HepG2 (cell line): ENCODE measurements at regions not wholly inside any gene's neighbourhood (a gene's known extent, or its start where the extent isn't known, plus 50 kb on each side); places are given as distances from the start of the nearest gene placed in this dataset.

Source experiments
- ATAC-seq: fragments of 200-7000 bp; cut with Tn5 transposase; 3 replicates; pipeline ENCODE4 v1.9.1; 2020; ENCODE audit warnings: mild to moderate bottlenecking, moderate library complexity
- BruUV-seq: library from RNA; stranded (reverse); fragments of 400-500 nt; replicated peaks from 2 replicates; lab custom pipeline; 2021; lab: Mats Ljungman, UMichigan
- CTCF ChIA-PET: fragments of 300-600 bp; formaldehyde crosslinking; extraction: SDS; loops from one replicate; lab custom pipeline; 2021; ENCODE audit warnings: low total read pairs, inconsistent platforms, low intra/inter-chr PET ratio; lab: Yijun Ruan, JAX
- POLR2A ChIA-PET: fragments of 350-600 bp; sonication (Branson Sonifier 250); formaldehyde crosslinking; loops from one replicate; lab custom pipeline; 2020; ENCODE audit warnings: antibody characterized with exemption, inconsistent platforms; lab: Yijun Ruan, JAX
- DNase-seq: peaks from one replicate; pipeline ENCODE4 v3.0.0-alpha.2; 2015; ENCODE audit warnings: low spot score
- FAIRE-seq: peaks from 3 replicates; lab custom pipeline; 2011; peaks lifted over from hg19 to GRCh38; lab: Jason Lieb, UNC
- H2AFZ ChIP-seq: one replicate; pipeline ENCODE4 v1.6.1; 2011; ENCODE audit warnings: low read length, inconsistent platforms
- H3K27ac ChIP-seq: fragments of 300-600 bp; 3 replicates; pipeline ENCODE4 v1.8.0; 2011; ENCODE audit warnings: mixed run types, mild to moderate bottlenecking, mixed read lengths, low read length, inconsistent platforms; ENCODE audit not compliant: insufficient read depth; ENCODE audit errors: extremely low read length
- H3K27me3 ChIP-seq, 2 experiments: fragments of 200-600 bp in 1 of 2; 2 replicates in 1 of 2; 3 replicates in 1 of 2; pipeline versions ENCODE4 v1.6.0 to v1.8.0; 2011; ENCODE audit warnings: low read length in 2 of 2, mild to moderate bottlenecking in 2 of 2, moderate library complexity in 2 of 2, inconsistent platforms in 1 of 2; ENCODE audit not compliant: insufficient read depth in 2 of 2, control insufficient read depth in 1 of 2
- H3K36me3 ChIP-seq, 2 experiments: fragments of 200-600 bp in 1 of 2; replicated peaks in 1 of 2; 2 replicates in 1 of 2; 3 replicates in 1 of 2; pipeline versions ENCODE4 v1.5.1 to v1.8.0; 2011; ENCODE audit warnings: low read length in 2 of 2, inconsistent platforms in 1 of 2; ENCODE audit not compliant: insufficient read depth in 2 of 2, control insufficient read depth in 1 of 2
- H3K4me1 ChIP-seq: 2 replicates; pipeline ENCODE4 v1.5.1; 2012; ENCODE audit warnings: low read length, inconsistent platforms; ENCODE audit not compliant: insufficient read depth
- H3K4me2 ChIP-seq: 2 replicates; pipeline ENCODE4 v1.6.0; 2011; ENCODE audit warnings: low read depth, low read length, inconsistent platforms
- H3K4me3 ChIP-seq, 3 experiments: fragments of 200-600 bp in 1 of 3; sonication (generic), shearing (Covaris generic) in 1 of 3; replicated peaks in 1 of 3; 2 replicates each; pipeline ENCODE4 v1.5.1; 2011 to 2016; ENCODE audit warnings: low read length in 3 of 3, inconsistent platforms in 2 of 3, low read depth in 2 of 3, mild to moderate bottlenecking in 2 of 3, control low read depth in 1 of 3, mixed read lengths in 1 of 3; ENCODE audit not compliant: insufficient read depth in 1 of 3
- H3K79me2 ChIP-seq: one replicate; pipeline ENCODE4 v1.6.1; 2011; ENCODE audit warnings: low read length, inconsistent platforms; ENCODE audit not compliant: insufficient read depth
- H3K9ac ChIP-seq: 2 replicates; pipeline ENCODE4 v1.6.0; 2011; ENCODE audit warnings: mild to moderate bottlenecking, low read depth, low read length, inconsistent platforms; ENCODE audit not compliant: insufficient read depth
- H3K9me3 ChIP-seq: 2 replicates; pipeline ENCODE4 v1.5.1; 2012; ENCODE audit warnings: mild to moderate bottlenecking, low read length
- H4K20me1 ChIP-seq: 2 replicates; pipeline ENCODE4 v1.6.0; 2011; ENCODE audit warnings: inconsistent platforms, mild to moderate bottlenecking, low read length, moderate library complexity; ENCODE audit not compliant: insufficient read depth
- CBX5 ChIP-seq: sonication (generic); formaldehyde crosslinking; IDR thresholded peaks from 2 replicates; pipeline ENCODE4 v1.4.0; 2020; ENCODE audit warnings: missing genetic modification reagents, borderline replicate concordance
- MED13 ChIP-seq: sonication (generic); formaldehyde crosslinking; IDR thresholded peaks from 2 replicates; pipeline ENCODE4 v1.5.0; 2020; ENCODE audit warnings: missing genetic modification reagents
- MED8 ChIP-seq: sonication (generic); formaldehyde crosslinking; IDR thresholded peaks from 2 replicates; pipeline ENCODE4 v1.8.1; 2023; ENCODE audit warnings: mild to moderate bottlenecking, missing genetic modification reagents; ENCODE audit not compliant: insufficient replicate concordance
- ZBTB3 ChIP-seq: sonication (generic); formaldehyde crosslinking; IDR thresholded peaks from 2 replicates; pipeline ENCODE4 v1.4.0; 2020; ENCODE audit warnings: low read depth, mild to moderate bottlenecking, moderate library complexity, missing genetic modification reagents, borderline replicate concordance
- ZNF136 ChIP-seq: sonication (generic); formaldehyde crosslinking; IDR thresholded peaks from 2 replicates; pipeline ENCODE4 v1.8.1; 2022; ENCODE audit warnings: low read depth, mild to moderate bottlenecking, moderate library complexity, missing genetic modification reagents
- WGBS: methylation state at CpG from one replicate; pipeline ENCODE4 v1.1.6; 2017; ENCODE audit warnings: low lambda C conversion rate; 5-methylcytosine and 5-hydroxymethylcytosine counted together
- in situ Hi-C: cut with HindIII; loops from 2 replicates; pipeline ENCODE4 v1.10.0; 2017; ENCODE audit warnings: low pct_unique_long_range_greater_than_20kb; ENCODE audit not compliant: extremely low pct_ligation_motif_present
- intact Hi-C: fragments of 100-400 bp; cut with micrococcal nuclease; formaldehyde crosslinking; loops from one replicate; pipeline ENCODE4 v1.10.0; 2022; ENCODE audit not compliant: unreplicated experiment
- TF ChIP-seq, protein P1 (sequence below): sonication (generic); formaldehyde crosslinking; IDR thresholded peaks from 2 replicates; pipeline ENCODE4 v1.8.0; 2022; ENCODE audit warnings: low read depth, missing genetic modification reagents
- TF ChIP-seq, protein P2 (sequence below): sonication (generic); formaldehyde crosslinking; IDR thresholded peaks from 2 replicates; pipeline ENCODE4 v1.4.0; 2020; ENCODE audit warnings: missing genetic modification reagents, borderline replicate concordance
- TF ChIP-seq, protein P3 (sequence below): IDR thresholded peaks from 2 replicates; pipeline ENCODE4 v1.6.1; 2016; ENCODE audit warnings: low read depth, control low read depth

DNA sequence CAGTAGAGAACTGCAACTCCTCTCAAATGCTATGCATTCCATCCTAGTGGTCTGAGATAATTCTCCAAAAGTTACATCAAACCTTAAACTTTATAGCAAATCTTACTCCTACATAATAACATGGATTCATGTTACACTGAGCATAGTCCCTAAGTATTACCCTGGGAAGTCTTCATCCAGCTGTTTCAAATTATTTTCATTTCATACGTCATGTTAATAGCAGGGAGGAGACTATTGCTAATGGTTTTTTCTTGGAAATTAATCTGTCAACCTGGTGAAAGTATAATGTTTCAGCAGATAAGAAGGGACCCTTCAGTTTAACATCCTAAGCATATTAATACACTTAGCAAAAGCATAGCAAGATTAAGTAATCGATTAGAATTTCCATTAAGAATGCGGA is 318.1 kb downstream of the USP25 start:
- 52% methylated on average over 3 of the region's 3 CpGs for WGBS
- no peak for FAIRE-seq

More for the DNA sequence above, 318.1 kb downstream of the USP25 start:
- H3K4me3 ChIP-seq, result no peak overlapping the region
- H4K20me1 ChIP-seq, result no peaks in the 10 kb centered on the region
- no peaks in the 10 kb centered on the region for H3K4me1 ChIP-seq
- no peak for DNase-seq
- no peak overlapping the region for H3K9ac ChIP-seq
- TF ChIP-seq ZNF136 (CRISPR knock-in tag) (no peak), MED8 (no peak), ZBTB3 (CRISPR knock-in tag) (no peak), CBX5 (no peak), MED13 (CRISPR knock-in tag) (no peak)
- TF ChIP-seq, protein P1, sequence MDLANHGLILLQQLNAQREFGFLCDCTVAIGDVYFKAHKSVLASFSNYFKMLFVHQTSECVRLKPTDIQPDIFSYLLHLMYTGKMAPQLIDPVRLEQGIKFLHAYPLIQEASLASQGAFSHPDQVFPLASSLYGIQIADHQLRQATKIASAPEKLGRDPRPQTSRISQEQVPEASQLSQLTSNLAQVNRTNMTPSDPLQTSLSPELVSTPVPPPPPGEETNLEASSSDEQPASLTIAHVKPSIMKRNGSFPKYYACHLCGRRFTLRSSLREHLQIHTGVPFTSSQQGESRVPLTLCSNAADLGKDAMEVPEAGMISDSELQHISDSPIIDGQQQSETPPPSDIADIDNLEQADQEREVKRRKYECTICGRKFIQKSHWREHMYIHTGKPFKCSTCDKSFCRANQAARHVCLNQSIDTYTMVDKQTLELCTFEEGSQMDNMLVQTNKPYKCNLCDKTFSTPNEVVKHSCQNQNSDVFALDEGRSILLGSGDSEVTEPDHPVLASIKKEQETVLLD (CRISPR knock-in tag), result no peak
- TF ChIP-seq, protein P2, sequence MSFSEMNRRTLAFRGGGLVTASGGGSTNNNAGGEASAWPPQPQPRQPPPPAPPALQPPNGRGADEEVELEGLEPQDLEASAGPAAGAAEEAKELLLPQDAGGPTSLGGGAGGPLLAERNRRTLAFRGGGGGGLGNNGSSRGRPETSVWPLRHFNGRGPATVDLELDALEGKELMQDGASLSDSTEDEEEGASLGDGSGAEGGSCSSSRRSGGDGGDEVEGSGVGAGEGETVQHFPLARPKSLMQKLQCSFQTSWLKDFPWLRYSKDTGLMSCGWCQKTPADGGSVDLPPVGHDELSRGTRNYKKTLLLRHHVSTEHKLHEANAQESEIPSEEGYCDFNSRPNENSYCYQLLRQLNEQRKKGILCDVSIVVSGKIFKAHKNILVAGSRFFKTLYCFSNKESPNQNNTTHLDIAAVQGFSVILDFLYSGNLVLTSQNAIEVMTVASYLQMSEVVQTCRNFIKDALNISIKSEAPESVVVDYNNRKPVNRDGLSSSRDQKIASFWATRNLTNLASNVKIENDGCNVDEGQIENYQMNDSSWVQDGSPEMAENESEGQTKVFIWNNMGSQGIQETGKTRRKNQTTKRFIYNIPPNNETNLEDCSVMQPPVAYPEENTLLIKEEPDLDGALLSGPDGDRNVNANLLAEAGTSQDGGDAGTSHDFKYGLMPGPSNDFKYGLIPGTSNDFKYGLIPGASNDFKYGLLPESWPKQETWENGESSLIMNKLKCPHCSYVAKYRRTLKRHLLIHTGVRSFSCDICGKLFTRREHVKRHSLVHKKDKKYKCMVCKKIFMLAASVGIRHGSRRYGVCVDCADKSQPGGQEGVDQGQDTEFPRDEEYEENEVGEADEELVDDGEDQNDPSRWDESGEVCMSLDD (CRISPR knock-in tag), result no peak
- TF ChIP-seq, protein P3, sequence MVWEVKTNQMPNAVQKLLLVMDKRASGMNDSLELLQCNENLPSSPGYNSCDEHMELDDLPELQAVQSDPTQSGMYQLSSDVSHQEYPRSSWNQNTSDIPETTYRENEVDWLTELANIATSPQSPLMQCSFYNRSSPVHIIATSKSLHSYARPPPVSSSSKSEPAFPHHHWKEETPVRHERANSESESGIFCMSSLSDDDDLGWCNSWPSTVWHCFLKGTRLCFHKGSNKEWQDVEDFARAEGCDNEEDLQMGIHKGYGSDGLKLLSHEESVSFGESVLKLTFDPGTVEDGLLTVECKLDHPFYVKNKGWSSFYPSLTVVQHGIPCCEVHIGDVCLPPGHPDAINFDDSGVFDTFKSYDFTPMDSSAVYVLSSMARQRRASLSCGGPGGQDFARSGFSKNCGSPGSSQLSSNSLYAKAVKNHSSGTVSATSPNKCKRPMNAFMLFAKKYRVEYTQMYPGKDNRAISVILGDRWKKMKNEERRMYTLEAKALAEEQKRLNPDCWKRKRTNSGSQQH, result no peak
- no peak for ATAC-seq
- H3K27me3 ChIP-seq, result no peaks in the 10 kb centered on the region
- H3K9me3 ChIP-seq, result no peaks in the 10 kb centered on the region
- H3K27ac ChIP-seq, result no peak overlapping the region
- BruUV-seq, result no TSS peak
- H2AFZ ChIP-seq, result no peak overlapping the region
- H3K79me2 ChIP-seq, result no peaks in the 10 kb centered on the region
- H3K36me3 ChIP-seq, result no peaks in the 10 kb centered on the region
- ChIA-PET CTCF (no interaction called here), POLR2A (no interaction called here)
- intact Hi-C loops, result no loop called here
- no peak overlapping the region for H3K4me2 ChIP-seq
- in situ Hi-C loops, result no loop called here
